Left lung (tissue), 4 donors: ENCODE measurements at regions not wholly inside any gene's neighbourhood (a gene's known extent, or its start where the extent isn't known, plus 50 kb on each side); places are given as distances from the start of the nearest gene placed in this dataset.

Experiments used
- ATAC-seq: fragments of 200-7000 bp; cut with Tn5 transposase; one replicate; pipeline ENCODE4 v1.9.1; 2020; ENCODE audit warnings: moderate library complexity
- DNase-seq, 4 donors: peaks; one replicate each; pipeline ENCODE4 v3.0.0-alpha.2; 2013 to 2020
- H3K27ac ChIP-seq, 2 donors: fragments of 200-600 bp; sonication (generic) in 1 of 2; one replicate each; pipeline versions ENCODE4 v1.5.0 to v1.8.0; 2020 to 2021
- H3K27me3 ChIP-seq, 2 donors: fragments of 200-600 bp; sonication (generic) in 1 of 2; one replicate each; pipeline versions ENCODE4 v1.5.0 to v1.8.0; 2020 to 2021
- H3K36me3 ChIP-seq, 2 donors: fragments of 200-600 bp; sonication (generic) in 1 of 2; one replicate each; pipeline versions ENCODE4 v1.5.0 to v1.8.0; 2020 to 2021
- H3K4me1 ChIP-seq, 2 donors: fragments of 200-600 bp; one replicate each; pipeline ENCODE4 v1.8.0; 2021
- H3K4me3 ChIP-seq, 2 donors: fragments of 200-600 bp; sonication (generic) in 1 of 2; one replicate each; pipeline versions ENCODE4 v1.5.0 to v1.8.0; 2020 to 2021; ENCODE audit warnings: mild to moderate bottlenecking in 1 of 2
- H3K9me3 ChIP-seq, 2 donors: fragments of 200-600 bp; sonication (generic) in 1 of 2; one replicate each; pipeline versions ENCODE4 v1.5.0 to v1.8.0; 2020 to 2021
- CTCF ChIP-seq, 2 donors: fragments of 200-600 bp; sonication (generic) in 1 of 2; IDR thresholded peaks; one replicate each; pipeline versions ENCODE4 v1.5.0 to v1.8.0; 2021; ENCODE audit warnings: antibody characterized with exemption in 2 of 2
- intact Hi-C, 2 donors: fragments of 100-400 bp; cut with DNase I; formaldehyde crosslinking; loops; one replicate each; pipeline versions ENCODE4 v1.11.2 to v1.14.2; 2022
- donor health status: DM: no; HTN: yes; CAD: no.
- donor health status: DM: no; HTN: no; CAD: no.

GRCh38 chr1:172763057-172763456, 104.2 kb downstream of the FASLG start:
- no peak for TF ChIP-seq CTCF (IDR thresholded peaks at IDR 0.05)
- Histone ChIP-seq H3K36me3 (no peaks in the 10 kb centered on the region), H3K4me3 (no peak overlapping the region), H3K27me3 (no peaks in the 10 kb centered on the region), H3K9me3 (no peaks in the 10 kb centered on the region), H3K27ac (no peak overlapping the region), H3K4me1 (no peaks in the 10 kb centered on the region)
- no peak for DNase-seq
- ATAC-seq = no peak
- intact Hi-C loops = no loop called here

- no peaks in the 10 kb centered on the region for H3K9me3 ChIP-seq
- ATAC-seq = no peak
- no peaks in the 10 kb centered on the region for H3K27me3 ChIP-seq
- no peaks in the 10 kb centered on the region for H3K4me1 ChIP-seq
- H3K4me3 ChIP-seq = no peak overlapping the region
- DNase-seq = no peak
- no peaks in the 10 kb centered on the region for H3K36me3 ChIP-seq
- H3K27ac ChIP-seq = no peak overlapping the region
- intact Hi-C loops = no loop called here
- no peak for TF ChIP-seq CTCF (IDR thresholded peaks at IDR 0.05)
Observed at GRCh38 chr1:172764378-172764777, 105.5 kb downstream of the FASLG start.

DNA sequence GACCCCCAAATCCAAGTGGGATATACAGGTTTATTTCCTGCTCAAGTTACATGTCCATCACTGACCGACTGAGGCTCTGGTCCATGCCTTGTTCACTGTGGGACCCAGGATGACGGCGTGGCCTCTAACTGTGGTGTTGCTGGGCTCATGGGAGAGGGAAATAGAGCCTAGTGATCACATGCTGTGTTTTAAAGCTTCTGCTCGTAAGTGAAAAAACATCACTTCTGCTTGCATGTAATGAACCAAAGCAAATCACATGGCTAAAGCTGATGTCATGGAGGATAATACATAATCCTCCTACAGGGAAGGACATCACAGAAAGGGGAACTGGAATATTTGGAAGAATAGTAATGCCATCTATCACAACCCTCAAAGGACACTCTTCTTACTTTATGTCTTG, 107.6 kb downstream of the FASLG start:
- H3K36me3 ChIP-seq = no peaks in the 10 kb centered on the region
- no peaks in the 10 kb centered on the region for H3K9me3 ChIP-seq
- peak; percentile 78 for ATAC-seq
- H3K4me1 ChIP-seq = no peaks in the 10 kb centered on the region
- H3K4me3 ChIP-seq = no peak overlapping the region
- no peaks in the 10 kb centered on the region for H3K27me3 ChIP-seq
- no peak overlapping the region for H3K27ac ChIP-seq
- DNase-seq = peak in 2 of 4 donors; percentile 43 to 54
- no peak for TF ChIP-seq CTCF (IDR thresholded peaks at IDR 0.05)
- intact Hi-C loops = no loop called here

DNA sequence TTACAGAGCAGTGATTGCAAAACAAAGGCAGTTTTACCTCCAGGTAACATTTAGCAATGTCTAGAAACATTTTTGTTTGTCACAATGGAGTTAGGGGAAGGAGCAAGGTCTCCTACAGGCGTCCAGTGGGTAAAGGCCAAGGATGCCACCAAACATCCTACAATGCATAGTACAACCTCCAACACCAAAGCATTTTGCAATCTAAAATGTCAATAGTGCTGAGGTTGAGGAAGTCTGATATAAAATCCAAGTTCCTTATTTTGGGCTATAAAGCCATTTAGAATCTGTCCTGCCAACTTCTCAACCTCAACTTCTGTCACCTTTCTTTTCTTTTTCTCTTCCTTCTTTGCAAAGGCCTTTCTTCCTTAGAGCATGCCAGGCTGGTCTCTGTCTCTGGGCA, 111.2 kb downstream of the FASLG start:
- ATAC-seq (no peak), DNase-seq (no peak)
- H3K27me3 ChIP-seq = no peaks in the 10 kb centered on the region
- intact Hi-C loops = no loop called here
- H3K4me1 ChIP-seq = no peaks in the 10 kb centered on the region
- H3K4me3 ChIP-seq = no peak overlapping the region
- TF ChIP-seq CTCF (IDR thresholded peaks at IDR 0.05) = no peak
- H3K36me3 ChIP-seq = no peaks in the 10 kb centered on the region
- H3K27ac ChIP-seq = no peak overlapping the region
- no peaks in the 10 kb centered on the region for H3K9me3 ChIP-seq

GRCh38 chr1:172774561-172774960, 115.7 kb downstream of the FASLG start:
- no peak overlapping the region for H3K4me3 ChIP-seq
- no peak for TF ChIP-seq CTCF (IDR thresholded peaks at IDR 0.05)
- intact Hi-C loops = no loop called here
- DNase-seq = no peak
- no peaks in the 10 kb centered on the region for H3K4me1 ChIP-seq
- H3K27me3 ChIP-seq = no peaks in the 10 kb centered on the region
- ATAC-seq = no peak
- H3K36me3 ChIP-seq = no peaks in the 10 kb centered on the region
- H3K9me3 ChIP-seq = no peaks in the 10 kb centered on the region
- H3K27ac ChIP-seq = peak overlapping the region in 1 of 2 donors; percentile 68
